B cell (primary cell): ENCODE measurements at regions not wholly inside any gene's neighbourhood (a gene's known extent, or its start where the extent isn't known, plus 50 kb on each side); places are given as distances from the start of the nearest gene placed in this dataset.

Experiments used
- ATAC-seq: fragments of 200-7000 bp; cut with Tn5 transposase; one replicate; pipeline ENCODE4 v1.10.0; 2021; ENCODE audit warnings: low read depth, mild to moderate bottlenecking, moderate number of reproducible peaks, moderate library complexity
- CTCF ChIA-PET: fragments of 350-600 bp; sonication (Branson Sonifier 250); formaldehyde crosslinking; loops from one replicate; lab custom pipeline; 2021; ENCODE audit warnings: antibody characterized with exemption, inconsistent platforms; lab: Charles Lee
- POLR2A ChIA-PET: fragments of 350-600 bp; sonication (Branson Sonifier 250); formaldehyde crosslinking; loops from one replicate; lab custom pipeline; 2021; ENCODE audit warnings: antibody characterized with exemption; lab: Charles Lee
- DNase-seq: peaks from one replicate; pipeline ENCODE4 v3.0.0; 2013
- H2AFZ ChIP-seq: 2 replicates; pipeline ENCODE4 v1.6.1; 2012; ENCODE audit warnings: mild to moderate bottlenecking, low read depth, low read length; ENCODE audit not compliant: insufficient read depth, poor library complexity, severe bottlenecking
- H3K27ac ChIP-seq, 2 donors: 1 replicate in 1 of 2; 2 replicates in 1 of 2; pipeline ENCODE4 v1.5.1; 2012 to 2013; ENCODE audit warnings: low read length in 2 of 2, mild to moderate bottlenecking in 2 of 2, moderate library complexity in 1 of 2
- H3K27me3 ChIP-seq, 4 experiments: fragments of 200-600 bp in 1 of 4; sonication (generic) in 1 of 4; replicated peaks in 1 of 4; 1 replicate in 2 of 4; 2 replicates in 2 of 4; pipeline versions ENCODE4 v1.6.1 to v1.7.0; 2013 to 2016; ENCODE audit warnings: low read length in 3 of 4, mild to moderate bottlenecking in 2 of 4, mixed read lengths in 1 of 4, moderate library complexity in 1 of 4; ENCODE audit not compliant: insufficient read depth in 4 of 4, control insufficient read depth in 3 of 4; ENCODE audit errors: control extremely low read depth in 1 of 4
- H3K36me3 ChIP-seq, 2 experiments: replicated peaks in 1 of 2; 1 replicate in 1 of 2; 2 replicates in 1 of 2; pipeline versions ENCODE4 v1.6.1 to v1.7.1; 2013; ENCODE audit warnings: low read length in 1 of 2; ENCODE audit not compliant: insufficient read depth in 2 of 2, control insufficient read depth in 1 of 2; ENCODE audit errors: control extremely low read depth in 1 of 2, extremely low read depth in 1 of 2
- H3K4me1 ChIP-seq, 2 donors: fragments of 200-600 bp in 1 of 2; sonication (generic) in 1 of 2; 1 replicate in 1 of 2; 2 replicates in 1 of 2; pipeline versions ENCODE4 v1.5.1 to v1.6.1; 2013 to 2017; ENCODE audit warnings: low read length in 2 of 2; ENCODE audit not compliant: control insufficient read depth in 2 of 2, insufficient read depth in 2 of 2
- H3K4me2 ChIP-seq: replicated peaks from 2 replicates; pipeline ENCODE3; 2012; ENCODE audit warnings: mild to moderate bottlenecking, low read depth, low read length; ENCODE audit not compliant: poor library complexity, severe bottlenecking
- H3K4me3 ChIP-seq, 5 experiments: fragments of 200-600 bp in 1 of 5; sonication (generic) in 1 of 5; 1 replicate in 3 of 5; 2 replicates in 2 of 5; pipeline versions ENCODE4 v1.5.1 to v1.7.0; 2011 to 2016; ENCODE audit warnings: low read length in 4 of 5, mild to moderate bottlenecking in 4 of 5, low read depth in 2 of 5, control low read depth in 1 of 5, moderate library complexity in 1 of 5; ENCODE audit not compliant: insufficient read depth in 1 of 5; ENCODE audit errors: control extremely low read depth in 1 of 5, extremely low read depth in 1 of 5
- H3K79me2 ChIP-seq: fragments of 200-600 bp; sonication (generic); one replicate; pipeline ENCODE4 v1.6.0; 2016; ENCODE audit warnings: low read length; ENCODE audit not compliant: control insufficient read depth, insufficient read depth
- H3K9ac ChIP-seq: fragments of 200-600 bp; sonication (generic); 2 replicates; pipeline ENCODE4 v1.6.1; 2017; ENCODE audit warnings: mild to moderate bottlenecking, low read length, moderate library complexity
- H3K9me3 ChIP-seq, 3 donors: one replicate each; pipeline versions ENCODE4 v1.6.1 to v1.7.1; 2013; ENCODE audit warnings: low read length in 2 of 3; ENCODE audit not compliant: control insufficient read depth in 2 of 3, insufficient read depth in 1 of 3; ENCODE audit errors: control extremely low read depth in 1 of 3
- H4K20me1 ChIP-seq: 2 replicates; pipeline ENCODE4 v1.6.0; 2012; ENCODE audit warnings: mild to moderate bottlenecking, low read length; ENCODE audit not compliant: insufficient read depth, control insufficient read depth, poor library complexity, severe bottlenecking
- H3K27ac Mint-ChIP-seq: one replicate; pipeline ENCODE4 v1.8.0; 2021; ENCODE audit warnings: mixed read lengths
- H3K27me3 Mint-ChIP-seq: one replicate; pipeline ENCODE4 v1.8.0; 2021; ENCODE audit warnings: mixed read lengths
- H3K4me1 Mint-ChIP-seq: one replicate; pipeline ENCODE4 v1.8.0; 2021; ENCODE audit warnings: mixed read lengths
- H3K4me3 Mint-ChIP-seq: one replicate; pipeline ENCODE4 v1.8.0; 2021; ENCODE audit warnings: mixed read lengths
- H3K9me3 Mint-ChIP-seq: one replicate; pipeline ENCODE4 v1.8.0; 2022; ENCODE audit warnings: mixed read lengths; ENCODE audit not compliant: insufficient read depth
- EZH2 ChIP-seq: IDR thresholded peaks from 2 replicates; pipeline ENCODE4 v1.6.1; 2012; ENCODE audit warnings: borderline replicate concordance, low read depth, mild to moderate bottlenecking, moderate library complexity, low read length; ENCODE audit not compliant: insufficient read depth, poor library complexity, severe bottlenecking
- WGBS: methylation state at CpG from one replicate; pipeline ENCODE4 v1.1.5; 2013; ENCODE audit warnings: missing lambda C conversion rate; ENCODE audit not compliant: insufficient coverage; 5-methylcytosine and 5-hydroxymethylcytosine counted together
- intact Hi-C: fragments of 100-400 bp; cut with micrococcal nuclease; formaldehyde crosslinking; loops from one replicate; pipeline ENCODE4 v1.10.0; 2022
- TF ChIP-seq, protein P1 (sequence below): fragments of 200-600 bp; IDR thresholded peaks from one replicate; pipeline ENCODE4 v1.8.0; 2022; ENCODE audit warnings: antibody characterized with exemption, mild to moderate bottlenecking

DNA sequence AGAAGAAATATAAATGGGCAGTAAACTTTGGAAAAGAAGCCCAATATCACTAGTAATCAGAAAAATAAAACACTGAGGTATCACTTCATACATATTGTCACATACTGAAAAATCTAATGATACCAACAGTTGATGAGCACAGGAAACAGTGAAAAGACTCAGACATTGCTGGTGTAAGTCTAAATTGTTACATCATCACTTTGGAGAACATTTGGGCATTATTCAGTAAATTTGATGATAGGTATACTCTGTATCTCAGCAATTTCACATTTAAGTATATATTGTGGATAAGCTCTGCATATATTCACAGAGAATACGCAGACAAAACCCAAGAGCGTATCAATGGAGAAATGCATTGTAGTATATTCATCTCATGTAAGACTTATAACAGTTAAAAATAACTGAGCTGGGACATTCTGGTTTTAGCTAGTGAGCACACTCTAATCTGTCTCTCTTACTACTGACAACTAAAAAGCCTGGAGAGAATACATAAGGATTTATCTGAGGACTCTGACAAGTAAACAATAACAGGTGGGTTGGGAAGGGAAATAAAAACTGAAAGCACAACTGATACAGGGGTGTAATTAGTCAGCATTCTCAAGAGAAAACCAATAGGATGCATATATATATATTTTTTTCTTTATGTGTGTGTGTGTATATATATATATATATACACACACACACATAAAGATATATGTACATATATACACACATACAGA is 212.7 kb upstream of the JUN start:
- Histone ChIP-seq H3K9ac (no peak overlapping the region), H3K36me3 (no peaks in the 10 kb centered on the region), H3K27ac (no peak overlapping the region), H3K4me1 (peaks cover 7 to 11% of the 10 kb centered on the region in 2 donors), H2AFZ (no peak overlapping the region), H3K27me3 (no peaks in the 10 kb centered on the region), H3K4me3 (no peak overlapping the region), H3K4me2 (no peak overlapping the region), H4K20me1 (no peaks in the 10 kb centered on the region), H3K79me2 (no peaks in the 10 kb centered on the region), H3K9me3 (no peaks in the 10 kb centered on the region)
- Mint-ChIP-seq H3K27ac (no peak overlapping the region), H3K9me3 (no peaks in the 10 kb centered on the region), H3K4me3 (no peak overlapping the region), H3K27me3 (no peaks in the 10 kb centered on the region), H3K4me1 (peaks cover 19% of the 10 kb centered on the region)
- ChIA-PET POLR2A (no interaction called here), CTCF (interaction anchor here (1.3 kb wide), 1 partner anchor 50 kb away, joined by 4 read pairs; no protein-coding TSS in a partner anchor)
- TF ChIP-seq, protein P1, sequence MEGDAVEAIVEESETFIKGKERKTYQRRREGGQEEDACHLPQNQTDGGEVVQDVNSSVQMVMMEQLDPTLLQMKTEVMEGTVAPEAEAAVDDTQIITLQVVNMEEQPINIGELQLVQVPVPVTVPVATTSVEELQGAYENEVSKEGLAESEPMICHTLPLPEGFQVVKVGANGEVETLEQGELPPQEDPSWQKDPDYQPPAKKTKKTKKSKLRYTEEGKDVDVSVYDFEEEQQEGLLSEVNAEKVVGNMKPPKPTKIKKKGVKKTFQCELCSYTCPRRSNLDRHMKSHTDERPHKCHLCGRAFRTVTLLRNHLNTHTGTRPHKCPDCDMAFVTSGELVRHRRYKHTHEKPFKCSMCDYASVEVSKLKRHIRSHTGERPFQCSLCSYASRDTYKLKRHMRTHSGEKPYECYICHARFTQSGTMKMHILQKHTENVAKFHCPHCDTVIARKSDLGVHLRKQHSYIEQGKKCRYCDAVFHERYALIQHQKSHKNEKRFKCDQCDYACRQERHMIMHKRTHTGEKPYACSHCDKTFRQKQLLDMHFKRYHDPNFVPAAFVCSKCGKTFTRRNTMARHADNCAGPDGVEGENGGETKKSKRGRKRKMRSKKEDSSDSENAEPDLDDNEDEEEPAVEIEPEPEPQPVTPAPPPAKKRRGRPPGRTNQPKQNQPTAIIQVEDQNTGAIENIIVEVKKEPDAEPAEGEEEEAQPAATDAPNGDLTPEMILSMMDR = no peak
- no peak for TF ChIP-seq EZH2
- intact Hi-C loops = no loop called here
- WGBS = no CpG with 5 or more reads among the region's 2 CpGs
- no peak for ATAC-seq
- no peak for DNase-seq

DNA sequence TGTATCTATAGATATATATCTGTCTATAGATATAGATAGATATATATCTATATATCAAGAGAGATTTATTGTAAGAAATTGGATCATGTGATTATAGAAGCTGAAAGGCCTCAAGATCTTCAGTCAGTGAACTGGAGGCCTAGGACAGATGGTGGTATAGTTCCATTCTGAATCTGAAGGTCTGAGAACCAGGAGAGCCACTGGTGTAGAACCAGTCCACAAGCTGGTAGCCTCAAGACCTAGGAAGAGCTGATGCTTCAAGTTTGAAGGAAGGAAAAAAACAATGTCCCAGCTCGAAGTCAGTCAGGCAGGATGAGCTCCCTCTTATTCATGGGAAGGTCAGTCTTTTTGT is 213.2 kb upstream of the JUN start:
- Mint-ChIP-seq H3K4me1 (peaks cover 16% of the 10 kb centered on the region), H3K9me3 (no peaks in the 10 kb centered on the region), H3K4me3 (no peak overlapping the region), H3K27ac (no peak overlapping the region), H3K27me3 (no peaks in the 10 kb centered on the region)
- Histone ChIP-seq H4K20me1 (no peaks in the 10 kb centered on the region), H3K4me3 (no peak overlapping the region), H3K9ac (no peak overlapping the region), H3K27ac (no peak overlapping the region), H3K4me1 (peaks cover 4 to 6% of the 10 kb centered on the region in 2 donors), H3K4me2 (no peak overlapping the region), H3K27me3 (no peaks in the 10 kb centered on the region), H3K36me3 (no peaks in the 10 kb centered on the region), H2AFZ (no peak overlapping the region), H3K79me2 (no peaks in the 10 kb centered on the region), H3K9me3 (no peaks in the 10 kb centered on the region)
- intact Hi-C loops = no loop called here
- WGBS = no CpG with 5 or more reads among the region's 1 CpG
- TF ChIP-seq EZH2 = no peak
- TF ChIP-seq, protein P1 = no peak
- POLR2A ChIA-PET = no interaction called here
- DNase-seq (no peak), ATAC-seq (no peak)
- CTCF ChIA-PET = interaction anchor here (0.6 to 1.3 kb wide), 2 partner anchors 29 to 49 kb away, joined by 3 to 4 read pairs; no protein-coding TSS in a partner anchor
